Activated CD8-positive, alpha-beta T cell treated with anti-CD3 and anti-CD28 coated beads, Interleukin-2, amount 10 ng/mL, durations not matched to agents 7 days and 5 days (primary cell): ENCODE measurements at regions not wholly inside any gene's neighbourhood (a gene's known extent, or its start where the extent isn't known, plus 50 kb on each side); places are given as distances from the start of the nearest gene placed in this dataset.
"Not testable (repeated sequence)": the region's sequence is repeated elsewhere in the genome, so short reads cannot be mapped to it uniquely, and the experiment has no call there.

ENCODE experiments used
- ATAC-seq: fragments of 150-1000 bp; cut with Tn5 transposase; one replicate; pipeline ENCODE4 v1.10.0; 2021; ENCODE audit warnings: moderate library complexity
- CTCF ChIA-PET: fragments of 350-600 bp; sonication (Branson Sonifier 250); formaldehyde crosslinking; loops from one replicate; lab custom pipeline; 2021; ENCODE audit warnings: antibody characterized with exemption; lab: Charles Lee
- POLR2A ChIA-PET: fragments of 350-600 bp; sonication (Branson Sonifier 250); formaldehyde crosslinking; loops from one replicate; lab custom pipeline; 2021; ENCODE audit warnings: antibody characterized with exemption; lab: Charles Lee
- DNase-seq: peaks from one replicate; pipeline ENCODE4 v3.0.0-alpha.2; 2020
- H3K27ac Mint-ChIP-seq: one replicate; pipeline ENCODE4 v1.8.0; 2021; ENCODE audit warnings: mild to moderate bottlenecking, mixed read lengths
- H3K27me3 Mint-ChIP-seq: one replicate; pipeline ENCODE4 v1.8.0; 2021; ENCODE audit warnings: low read depth, mixed read lengths
- H3K36me3 Mint-ChIP-seq: one replicate; pipeline ENCODE4 v1.8.0; 2021; ENCODE audit warnings: low read depth, mixed read lengths
- H3K4me1 Mint-ChIP-seq: one replicate; pipeline ENCODE4 v1.8.0; 2021; ENCODE audit warnings: low read depth, mixed read lengths
- H3K4me3 Mint-ChIP-seq: one replicate; pipeline ENCODE4 v1.8.0; 2021; ENCODE audit warnings: mild to moderate bottlenecking, mixed read lengths
- H3K9me3 Mint-ChIP-seq: one replicate; pipeline ENCODE4 v1.8.0; 2022; ENCODE audit warnings: mixed read lengths; ENCODE audit not compliant: insufficient read depth

- Mint-ChIP-seq H3K4me1 (peaks cover 12% of the 10 kb centered on the region), H3K36me3 (peaks cover 21% of the 10 kb centered on the region)
- CTCF ChIA-PET, H3K4me3 Mint-ChIP-seq, POLR2A ChIA-PET, ATAC-seq, H3K27ac Mint-ChIP-seq, H3K27me3 Mint-ChIP-seq, H3K9me3 Mint-ChIP-seq, DNase-seq: not testable (repeated sequence)
These were observed 84.7 kb downstream of the METTL2B start for GRCh38 chr7:128561116-128561722.

- CTCF ChIA-PET, H3K4me3 Mint-ChIP-seq: not testable (repeated sequence)
These were observed 86.2 kb downstream of the METTL2B start for GRCh38 chr7:128562795-128563194.

GRCh38 chr7:128564123-128564700, 87.7 kb downstream of the METTL2B start:
- CTCF ChIA-PET = not testable (repeated sequence)
- peaks cover 25% of the 10 kb centered on the region for H3K36me3 Mint-ChIP-seq

More at GRCh38 chr7:128562795-128563194, 86.2 kb downstream of the METTL2B start:
- DNase-seq, H3K27ac Mint-ChIP-seq, POLR2A ChIA-PET, H3K27me3 Mint-ChIP-seq, ATAC-seq, H3K9me3 Mint-ChIP-seq: not testable (repeated sequence)
- H3K36me3 Mint-ChIP-seq = peaks cover 21% of the 10 kb centered on the region
- H3K4me1 Mint-ChIP-seq = peaks cover 12% of the 10 kb centered on the region

GRCh38 chr7:128564932-128565864, 88.7 kb downstream of the METTL2B start:
- peaks cover 23% of the 10 kb centered on the region for H3K36me3 Mint-ChIP-seq
- H3K4me1 Mint-ChIP-seq = peaks cover 12% of the 10 kb centered on the region
- ATAC-seq, H3K4me3 Mint-ChIP-seq, DNase-seq, POLR2A ChIA-PET, H3K27ac Mint-ChIP-seq, H3K27me3 Mint-ChIP-seq, H3K9me3 Mint-ChIP-seq, CTCF ChIA-PET: not testable (repeated sequence)

More at GRCh38 chr7:128564123-128564700, 87.7 kb downstream of the METTL2B start:
- H3K4me3 Mint-ChIP-seq, H3K9me3 Mint-ChIP-seq, POLR2A ChIA-PET, H3K27me3 Mint-ChIP-seq, DNase-seq, H3K27ac Mint-ChIP-seq, ATAC-seq: not testable (repeated sequence)
- H3K4me1 Mint-ChIP-seq = peaks cover 12% of the 10 kb centered on the region

DNA sequence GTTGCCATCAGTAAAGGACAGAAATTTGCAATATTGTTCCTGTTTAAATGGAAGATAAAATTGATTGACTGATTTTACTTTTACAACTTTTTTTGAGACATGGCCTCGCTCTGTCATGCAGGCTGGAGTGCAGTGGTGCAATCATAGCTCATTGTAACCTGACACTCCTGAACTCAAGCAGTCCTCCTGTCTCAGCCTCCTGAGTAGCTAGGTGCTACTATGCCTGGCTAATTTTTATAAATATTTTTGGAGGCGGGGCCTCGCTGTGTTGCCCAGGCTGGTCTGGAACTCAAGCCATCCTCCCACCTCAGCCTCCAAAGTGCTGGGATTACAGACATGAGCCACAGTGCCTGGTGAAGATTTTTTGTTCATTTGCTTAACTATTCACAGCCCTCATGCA, 96.8 kb upstream of the GARIN1A start:
- CTCF ChIA-PET, H3K9me3 Mint-ChIP-seq, H3K27ac Mint-ChIP-seq, DNase-seq, H3K4me1 Mint-ChIP-seq, H3K4me3 Mint-ChIP-seq, POLR2A ChIA-PET, ATAC-seq, H3K27me3 Mint-ChIP-seq: not testable (repeated sequence)
- H3K36me3 Mint-ChIP-seq = peaks cover 32% of the 10 kb centered on the region

DNA sequence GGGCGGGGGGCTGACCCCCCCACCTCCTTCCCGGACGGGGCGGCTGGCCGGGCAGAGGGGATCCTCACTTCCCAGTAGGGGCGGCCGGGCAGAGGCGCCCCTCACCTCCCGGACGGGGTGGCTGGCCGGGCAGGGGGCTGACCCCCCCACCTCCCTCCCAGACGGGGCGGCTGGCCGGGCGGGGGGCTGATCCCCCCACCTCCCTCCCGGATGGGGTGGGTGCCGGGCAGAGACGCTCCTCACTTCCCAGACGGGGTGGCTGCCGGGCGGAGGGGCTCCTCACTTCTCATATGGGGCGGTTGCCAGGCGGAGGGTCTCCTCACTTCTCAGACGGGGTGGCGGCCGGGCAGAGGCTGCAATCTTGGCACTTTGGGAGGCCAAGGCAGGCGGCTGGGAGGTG, 95.1 kb upstream of the GARIN1A start:
- H3K27me3 Mint-ChIP-seq, H3K27ac Mint-ChIP-seq, ATAC-seq, CTCF ChIA-PET, H3K4me3 Mint-ChIP-seq, H3K4me1 Mint-ChIP-seq, H3K9me3 Mint-ChIP-seq, DNase-seq: not testable (repeated sequence)
- H3K36me3 Mint-ChIP-seq = peaks cover 24% of the 10 kb centered on the region
- POLR2A ChIA-PET = interaction anchor here (0.7 kb wide), 1 partner anchor 121 kb away, joined by 3 read pairs; no protein-coding TSS in a partner anchor

GRCh38 chr7:128579843-128580242, 92.2 kb upstream of the GARIN1A start:
- H3K9me3 Mint-ChIP-seq, H3K4me1 Mint-ChIP-seq, H3K27ac Mint-ChIP-seq, CTCF ChIA-PET, ATAC-seq, DNase-seq, POLR2A ChIA-PET, H3K27me3 Mint-ChIP-seq, H3K4me3 Mint-ChIP-seq: not testable (repeated sequence)
- peaks cover 21% of the 10 kb centered on the region for H3K36me3 Mint-ChIP-seq

DNA sequence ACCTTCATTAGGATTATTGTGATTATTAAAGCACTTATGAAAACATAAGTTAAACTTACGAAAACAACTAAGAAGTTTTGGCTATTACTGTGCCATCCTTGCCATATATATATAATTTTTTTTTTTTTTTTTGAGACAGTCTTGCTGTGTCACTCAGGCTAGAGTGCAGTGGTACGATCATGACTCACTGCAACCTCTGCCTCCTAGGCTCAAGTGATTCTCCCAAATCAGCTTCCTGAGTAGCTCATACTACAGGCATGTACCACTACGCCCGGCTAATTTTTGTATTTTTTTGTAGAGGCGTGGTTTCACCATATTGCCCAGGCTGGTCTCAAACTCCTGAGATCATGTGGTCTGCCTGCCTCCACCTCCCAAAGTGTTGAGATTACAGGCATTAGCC, 91.0 kb upstream of the GARIN1A start:
- H3K9me3 Mint-ChIP-seq, DNase-seq, H3K4me3 Mint-ChIP-seq, CTCF ChIA-PET, H3K27me3 Mint-ChIP-seq, H3K4me1 Mint-ChIP-seq, POLR2A ChIA-PET, ATAC-seq, H3K27ac Mint-ChIP-seq: not testable (repeated sequence)
- H3K36me3 Mint-ChIP-seq = peaks cover 15% of the 10 kb centered on the region

DNA sequence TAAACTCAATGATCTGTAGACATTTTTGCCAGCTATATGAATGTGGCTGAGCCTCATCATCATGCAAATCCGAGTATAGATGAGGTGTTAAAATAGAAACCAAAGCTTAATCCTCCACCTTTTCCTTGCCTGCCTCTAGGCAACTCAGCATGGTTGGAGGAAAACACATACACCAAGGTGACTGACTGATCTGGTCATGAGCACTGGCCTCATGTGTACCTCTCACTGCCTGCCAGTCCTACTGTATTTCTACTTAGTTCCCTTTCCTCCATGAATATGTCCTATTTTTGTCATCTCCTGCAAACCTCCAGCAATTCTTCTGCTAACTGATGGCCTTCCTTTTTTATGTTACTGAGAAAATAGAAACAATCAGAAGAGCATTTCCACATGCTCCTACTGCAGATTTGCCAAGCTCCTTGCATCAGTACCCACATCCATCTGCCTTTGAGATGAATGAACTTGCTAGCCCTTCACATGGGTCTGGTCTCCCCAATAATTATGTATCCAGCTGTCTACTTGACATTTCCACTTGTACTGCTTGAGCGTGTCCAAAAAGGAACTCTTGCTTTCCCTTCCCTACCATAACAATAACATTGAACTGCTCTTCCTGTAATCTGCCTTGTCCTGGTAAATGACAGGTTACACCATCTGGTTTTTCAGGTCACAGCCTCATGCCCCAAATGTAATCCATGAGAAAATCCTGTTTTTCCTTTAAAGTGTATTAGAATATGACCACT, 90.1 kb upstream of the GARIN1A start:
- H3K4me3 Mint-ChIP-seq, H3K27ac Mint-ChIP-seq: not testable (repeated sequence)

DNA sequence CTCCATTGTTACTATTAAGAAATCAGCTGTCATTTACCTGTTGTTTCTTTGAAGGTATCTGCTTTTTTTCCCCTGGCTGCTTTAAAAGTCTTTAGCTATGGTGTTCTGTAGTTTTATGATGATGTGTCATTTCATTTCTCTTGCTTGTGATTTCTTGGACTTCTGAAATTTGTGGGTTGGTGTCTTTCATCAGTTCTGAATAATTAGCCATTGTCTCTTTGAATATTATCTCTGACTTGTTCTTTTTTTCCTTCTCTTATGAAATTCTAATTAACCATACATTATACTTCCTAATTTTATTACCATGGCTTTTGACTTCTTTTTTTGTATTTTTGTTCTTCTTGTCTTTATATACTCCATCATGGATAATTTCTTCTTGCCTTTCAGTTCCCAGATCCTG, 85.4 kb upstream of the GARIN1A start:
- H3K9me3 Mint-ChIP-seq, CTCF ChIA-PET, H3K4me1 Mint-ChIP-seq, H3K27me3 Mint-ChIP-seq, H3K27ac Mint-ChIP-seq, ATAC-seq, POLR2A ChIA-PET, H3K4me3 Mint-ChIP-seq, DNase-seq: not testable (repeated sequence)
- peaks cover 19% of the 10 kb centered on the region for H3K36me3 Mint-ChIP-seq

More for the DNA sequence above, 90.1 kb upstream of the GARIN1A start:
- ATAC-seq, DNase-seq, H3K4me1 Mint-ChIP-seq, POLR2A ChIA-PET, H3K27me3 Mint-ChIP-seq, H3K9me3 Mint-ChIP-seq, CTCF ChIA-PET: not testable (repeated sequence)
- H3K36me3 Mint-ChIP-seq = peaks cover 20% of the 10 kb centered on the region

DNA sequence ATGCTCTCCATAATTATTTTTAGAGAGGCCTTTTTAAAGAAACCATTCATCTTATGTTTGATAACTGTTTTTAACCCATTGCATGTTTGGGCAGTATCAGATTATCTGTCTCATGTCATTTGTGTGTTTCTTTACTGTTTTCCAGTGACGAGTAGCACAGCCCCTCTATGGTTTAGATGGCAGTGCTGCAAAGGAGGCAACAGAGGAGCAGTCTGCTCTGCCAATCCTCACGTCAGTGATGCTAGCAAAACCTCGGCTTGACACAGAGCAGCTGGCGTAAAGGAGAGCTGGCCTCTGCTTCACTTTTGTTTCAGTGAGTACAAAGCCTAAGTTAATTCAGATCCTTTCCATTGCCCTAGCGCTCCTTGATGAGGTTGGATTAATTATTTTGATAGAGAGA, 80.4 kb upstream of the GARIN1A start:
- POLR2A ChIA-PET = no interaction called here

More for the DNA sequence above, 80.4 kb upstream of the GARIN1A start:
- no peak for DNase-seq
- ATAC-seq = no peak
- no peak overlapping the region for H3K4me3 Mint-ChIP-seq
- no peak overlapping the region for H3K27ac Mint-ChIP-seq
- H3K9me3 Mint-ChIP-seq = no peaks in the 10 kb centered on the region
- CTCF ChIA-PET = no interaction called here
- H3K4me1 Mint-ChIP-seq = no peaks in the 10 kb centered on the region
- no peaks in the 10 kb centered on the region for H3K27me3 Mint-ChIP-seq
- H3K36me3 Mint-ChIP-seq = peaks cover 21% of the 10 kb centered on the region
